HUES48 (cell line): ENCODE measurements at regions not wholly inside any gene's neighbourhood (a gene's known extent, or its start where the extent isn't known, plus 50 kb on each side); places are given as distances from the start of the nearest gene placed in this dataset.
"Not testable (repeated sequence)": the region's sequence is repeated elsewhere in the genome, so short reads cannot be mapped to it uniquely, and the experiment has no call there.

ENCODE experiments used
- H3K27ac ChIP-seq: one replicate; pipeline ENCODE4 v1.7.0; 2013; ENCODE audit warnings: low read depth, low read length, inconsistent platforms
- H3K27me3 ChIP-seq: 2 replicates; pipeline ENCODE4 v1.6.1; 2013; ENCODE audit warnings: mild to moderate bottlenecking, low read length; ENCODE audit not compliant: control insufficient read depth, insufficient read depth
- H3K36me3 ChIP-seq: 2 replicates; pipeline ENCODE4 v1.6.1; 2013; ENCODE audit warnings: low read length; ENCODE audit not compliant: control insufficient read depth, insufficient read depth
- H3K4me1 ChIP-seq: 2 replicates; pipeline ENCODE4 v1.6.1; 2013; ENCODE audit warnings: mild to moderate bottlenecking, low read length; ENCODE audit not compliant: control insufficient read depth, insufficient read depth
- H3K4me3 ChIP-seq: 2 replicates; pipeline ENCODE4 v1.5.1; 2013; ENCODE audit warnings: mild to moderate bottlenecking, low read depth, low read length
- H3K9ac ChIP-seq: 2 replicates; pipeline ENCODE4 v1.6.1; 2013; ENCODE audit warnings: mild to moderate bottlenecking, low read depth, low read length, moderate library complexity
- H3K9me3 ChIP-seq: 2 replicates; pipeline ENCODE4 v1.6.1; 2013; ENCODE audit warnings: low read length; ENCODE audit not compliant: control insufficient read depth, insufficient read depth

GRCh38 chr3:65265511-65265910 lies 577.7 kb upstream of the ADAMTS9 start:
- Histone ChIP-seq H3K27ac (no peak overlapping the region), H3K9me3 (no peaks in the 10 kb centered on the region), H3K36me3 (no peaks in the 10 kb centered on the region), H3K27me3 (no peaks in the 10 kb centered on the region), H3K9ac (no peak overlapping the region), H3K4me1 (peaks cover 14% of the 10 kb centered on the region), H3K4me3 (no peak overlapping the region)

- Histone ChIP-seq H3K27ac (no peak overlapping the region), H3K4me1 (peaks cover 14% of the 10 kb centered on the region), H3K9ac (no peak overlapping the region), H3K27me3 (no peaks in the 10 kb centered on the region), H3K4me3 (no peak overlapping the region), H3K36me3 (no peaks in the 10 kb centered on the region), H3K9me3 (no peaks in the 10 kb centered on the region)
These were observed 574.7 kb upstream of the ADAMTS9 start for GRCh38 chr3:65262548-65262947.

- Histone ChIP-seq H3K9me3 (no peaks in the 10 kb centered on the region), H3K27ac (no peak overlapping the region), H3K36me3 (no peaks in the 10 kb centered on the region), H3K27me3 (no peaks in the 10 kb centered on the region), H3K4me1 (no peaks in the 10 kb centered on the region), H3K4me3 (no peak overlapping the region), H3K9ac (no peak overlapping the region)
These were observed 572.1 kb upstream of the ADAMTS9 start for GRCh38 chr3:65259946-65260345.

GRCh38 chr3:65252914-65253313 lies 565.1 kb upstream of the ADAMTS9 start:
- not testable (repeated sequence) for H3K4me3 ChIP-seq, H3K27ac ChIP-seq, H3K4me1 ChIP-seq, H3K27me3 ChIP-seq, H3K9me3 ChIP-seq, H3K9ac ChIP-seq, H3K36me3 ChIP-seq

GRCh38 chr3:65252266-65252665 lies 564.5 kb upstream of the ADAMTS9 start:
- H3K9ac ChIP-seq, result no peak overlapping the region
- H3K27ac ChIP-seq, result no peak overlapping the region
- H3K4me3 ChIP-seq, result no peak overlapping the region
- no peaks in the 10 kb centered on the region for H3K9me3 ChIP-seq
- no peaks in the 10 kb centered on the region for H3K4me1 ChIP-seq
- no peaks in the 10 kb centered on the region for H3K36me3 ChIP-seq
- no peaks in the 10 kb centered on the region for H3K27me3 ChIP-seq

GRCh38 chr3:65251375-65251774 lies 563.6 kb upstream of the ADAMTS9 start:
- no peaks in the 10 kb centered on the region for H3K4me1 ChIP-seq
- H3K27me3 ChIP-seq, result no peaks in the 10 kb centered on the region
- no peak overlapping the region for H3K9ac ChIP-seq
- no peak overlapping the region for H3K27ac ChIP-seq
- no peaks in the 10 kb centered on the region for H3K9me3 ChIP-seq
- no peak overlapping the region for H3K4me3 ChIP-seq
- no peaks in the 10 kb centered on the region for H3K36me3 ChIP-seq

GRCh38 chr3:65246561-65246960 lies 558.8 kb upstream of the ADAMTS9 start:
- Histone ChIP-seq H3K9me3 (no peaks in the 10 kb centered on the region), H3K27ac (no peak overlapping the region), H3K4me1 (no peaks in the 10 kb centered on the region), H3K9ac (no peak overlapping the region), H3K27me3 (no peaks in the 10 kb centered on the region), H3K4me3 (no peak overlapping the region), H3K36me3 (no peaks in the 10 kb centered on the region)

- H3K27me3 ChIP-seq, result no peaks in the 10 kb centered on the region
- H3K36me3 ChIP-seq, result no peaks in the 10 kb centered on the region
- no peak overlapping the region for H3K9ac ChIP-seq
- no peak overlapping the region for H3K4me3 ChIP-seq
- no peak overlapping the region for H3K27ac ChIP-seq
- H3K9me3 ChIP-seq, result no peaks in the 10 kb centered on the region
- no peaks in the 10 kb centered on the region for H3K4me1 ChIP-seq
These were observed 557.6 kb upstream of the ADAMTS9 start for GRCh38 chr3:65245133-65246063.

GRCh38 chr3:65240366-65240765 lies 552.6 kb upstream of the ADAMTS9 start:
- H3K4me3 ChIP-seq, result no peak overlapping the region
- H3K27ac ChIP-seq, result no peak overlapping the region
- no peaks in the 10 kb centered on the region for H3K4me1 ChIP-seq
- H3K27me3 ChIP-seq, result no peaks in the 10 kb centered on the region
- H3K9ac ChIP-seq, result no peak overlapping the region
- H3K36me3 ChIP-seq, result no peaks in the 10 kb centered on the region
- H3K9me3 ChIP-seq, result no peaks in the 10 kb centered on the region

GRCh38 chr3:65238652-65239051 lies 550.9 kb upstream of the ADAMTS9 start:
- Histone ChIP-seq H3K27me3 (no peaks in the 10 kb centered on the region), H3K9ac (no peak overlapping the region), H3K36me3 (no peaks in the 10 kb centered on the region), H3K9me3 (no peaks in the 10 kb centered on the region), H3K4me1 (no peaks in the 10 kb centered on the region), H3K4me3 (no peak overlapping the region), H3K27ac (no peak overlapping the region)

- H3K9ac ChIP-seq, result no peak overlapping the region
- H3K27ac ChIP-seq, result no peak overlapping the region
- no peaks in the 10 kb centered on the region for H3K4me1 ChIP-seq
- no peaks in the 10 kb centered on the region for H3K27me3 ChIP-seq
- no peaks in the 10 kb centered on the region for H3K9me3 ChIP-seq
- no peaks in the 10 kb centered on the region for H3K36me3 ChIP-seq
- H3K4me3 ChIP-seq, result no peak overlapping the region
These were observed 546.7 kb upstream of the ADAMTS9 start for GRCh38 chr3:65234499-65234898.
